ENCODE measurements at regions not wholly inside any gene's neighbourhood (a gene's known extent, or its start where the extent isn't known, plus 50 kb on each side); places are given as distances from the start of the nearest gene placed in this dataset.

- H3K4me3 ChIP-seq (ENCODE audit: insufficient read depth, low read depth, low read length, poor library complexity, severe bottlenecking), result no peak overlapping the region
- no peaks in the 10 kb centered on the region for H3K36me3 ChIP-seq (ENCODE audit: control insufficient read depth, insufficient read depth, low read length)
- no peaks in the 10 kb centered on the region for H3K4me1 ChIP-seq (ENCODE audit: control insufficient read depth, insufficient read depth, low read length, poor library complexity, severe bottlenecking)
- no peak overlapping the region for H3K27ac ChIP-seq (ENCODE audit: insufficient read depth, low read length, poor library complexity, severe bottlenecking)
- H3K9me3 ChIP-seq (ENCODE audit: control insufficient read depth, low read length), result no peaks in the 10 kb centered on the region
- no peaks in the 10 kb centered on the region for H3K27me3 ChIP-seq (replicated peaks; ENCODE audit: control insufficient read depth, insufficient read depth, low read length, poor library complexity, severe bottlenecking)
- no peak for DNase-seq
Observed at GRCh38 chr10:7029672-7030071, 381.2 kb downstream of the SFMBT2 start.

DNA sequence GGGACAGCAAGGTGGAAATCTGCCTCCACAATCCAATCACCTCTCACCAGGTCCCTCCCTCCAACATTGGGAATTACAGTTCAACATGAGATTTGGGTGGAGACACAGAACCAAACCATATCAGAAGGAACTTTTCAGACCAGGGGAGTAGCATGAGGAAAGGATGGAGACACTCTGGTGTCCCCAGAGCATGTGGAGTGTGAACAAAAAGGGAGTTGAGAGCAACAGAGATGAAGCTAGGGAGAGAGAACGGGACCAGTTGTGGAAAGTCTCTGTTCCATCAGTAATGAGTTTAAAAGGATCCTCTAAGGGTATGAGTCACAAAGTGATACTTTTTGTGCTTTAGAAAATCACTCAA lies 382.0 kb downstream of the SFMBT2 start:
- Histone ChIP-seq H3K4me3 (ENCODE audit: insufficient read depth, low read depth, low read length, poor library complexity, severe bottlenecking) (no peak overlapping the region), H3K27ac (ENCODE audit: insufficient read depth, low read length, poor library complexity, severe bottlenecking) (no peak overlapping the region), H3K4me1 (ENCODE audit: control insufficient read depth, insufficient read depth, low read length, poor library complexity, severe bottlenecking) (no peaks in the 10 kb centered on the region)

DNA sequence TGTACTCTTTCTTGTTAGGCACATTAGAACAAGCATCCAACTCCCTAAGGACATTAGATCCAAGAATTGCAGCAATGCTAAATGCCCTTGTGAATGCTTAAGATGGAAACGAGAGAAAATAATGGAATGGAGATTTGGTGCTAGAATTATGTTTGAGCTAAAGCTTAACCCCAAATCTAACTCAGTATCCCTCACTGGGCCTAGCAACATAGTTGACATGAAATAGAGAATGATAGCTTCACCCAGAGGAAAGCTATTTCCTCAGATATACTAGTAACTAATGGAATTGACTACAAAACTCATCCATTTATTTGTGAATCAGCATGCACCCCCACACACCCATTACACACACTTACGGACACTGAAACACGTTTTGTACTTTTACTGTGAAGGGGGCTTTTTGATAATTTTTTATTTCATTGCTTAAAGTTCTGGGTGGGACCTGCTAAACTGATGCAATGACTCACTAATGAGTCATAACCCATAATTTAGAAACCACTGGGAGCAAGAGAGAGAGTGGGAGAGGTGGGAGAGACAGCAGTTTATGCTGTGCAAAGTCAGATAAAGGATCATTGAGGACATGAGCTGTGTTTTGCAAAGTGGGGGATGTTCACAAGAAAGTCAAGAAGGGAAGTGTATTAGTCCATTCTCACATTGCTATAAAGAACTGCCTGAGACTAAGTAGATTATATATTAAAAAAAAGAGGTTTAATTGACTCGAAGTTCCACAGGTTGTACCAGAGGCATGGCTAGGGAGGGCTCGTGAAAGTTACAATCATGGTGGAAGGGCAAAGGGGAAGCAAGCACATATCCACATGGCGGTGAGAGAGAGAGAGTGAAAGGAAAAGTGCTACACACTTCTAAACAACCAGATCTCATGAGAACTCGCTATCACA lies 382.7 kb downstream of the SFMBT2 start:
- Histone ChIP-seq H3K4me3 (ENCODE audit: insufficient read depth, low read depth, low read length, poor library complexity, severe bottlenecking) (no peak overlapping the region), H3K27ac (ENCODE audit: insufficient read depth, low read length, poor library complexity, severe bottlenecking) (no peak overlapping the region), H3K9me3 (ENCODE audit: control insufficient read depth, low read length) (no peaks in the 10 kb centered on the region), H3K4me1 (ENCODE audit: control insufficient read depth, insufficient read depth, low read length, poor library complexity, severe bottlenecking) (no peaks in the 10 kb centered on the region), H3K27me3 (replicated peaks; ENCODE audit: control insufficient read depth, insufficient read depth, low read length, poor library complexity, severe bottlenecking) (no peaks in the 10 kb centered on the region), H3K36me3 (ENCODE audit: control insufficient read depth, insufficient read depth, low read length) (no peaks in the 10 kb centered on the region)
- DNase-seq, result no peak

More for the DNA sequence above, 382.0 kb downstream of the SFMBT2 start:
- Histone ChIP-seq H3K9me3 (ENCODE audit: control insufficient read depth, low read length) (no peaks in the 10 kb centered on the region), H3K27me3 (replicated peaks; ENCODE audit: control insufficient read depth, insufficient read depth, low read length, poor library complexity, severe bottlenecking) (no peaks in the 10 kb centered on the region), H3K36me3 (ENCODE audit: control insufficient read depth, insufficient read depth, low read length) (no peaks in the 10 kb centered on the region)
- no peak for DNase-seq

DNA sequence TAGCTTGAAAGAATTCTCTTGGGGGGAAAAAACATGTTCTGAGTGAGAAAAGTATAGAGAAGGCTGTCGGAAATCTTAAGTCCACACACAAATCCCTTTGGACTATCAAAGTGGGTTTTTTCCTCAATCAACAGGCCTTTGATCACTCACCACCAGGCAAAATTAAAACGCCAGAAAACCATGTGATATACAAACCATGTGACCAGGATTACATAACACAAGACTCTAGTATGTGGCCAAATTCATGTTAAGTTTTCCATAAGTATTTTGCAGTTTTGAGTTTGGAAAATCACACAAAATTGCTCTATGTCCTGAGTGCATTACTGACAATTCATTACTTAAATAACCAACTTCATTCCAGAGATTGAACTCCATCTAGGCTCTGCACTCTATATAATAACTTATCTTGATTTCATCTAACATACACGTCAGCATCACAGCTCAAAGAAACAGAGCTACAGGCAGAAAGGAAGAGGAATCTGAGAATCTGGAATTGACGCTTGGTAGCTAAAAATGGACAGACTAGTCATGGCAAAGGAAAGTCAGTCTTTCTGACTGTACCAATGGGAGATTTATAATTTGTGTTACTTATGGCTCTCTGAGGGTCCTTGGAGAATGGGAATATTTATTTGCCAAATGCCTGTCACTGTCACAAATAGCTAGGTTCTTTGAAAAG lies 383.5 kb downstream of the SFMBT2 start:
- Histone ChIP-seq H3K9me3 (ENCODE audit: control insufficient read depth, low read length) (no peaks in the 10 kb centered on the region), H3K4me3 (ENCODE audit: insufficient read depth, low read depth, low read length, poor library complexity, severe bottlenecking) (no peak overlapping the region), H3K27ac (ENCODE audit: insufficient read depth, low read length, poor library complexity, severe bottlenecking) (no peak overlapping the region), H3K4me1 (ENCODE audit: control insufficient read depth, insufficient read depth, low read length, poor library complexity, severe bottlenecking) (no peaks in the 10 kb centered on the region), H3K36me3 (ENCODE audit: control insufficient read depth, insufficient read depth, low read length) (no peaks in the 10 kb centered on the region), H3K27me3 (replicated peaks; ENCODE audit: control insufficient read depth, insufficient read depth, low read length, poor library complexity, severe bottlenecking) (no peaks in the 10 kb centered on the region)
- DNase-seq, result no peak

DNA sequence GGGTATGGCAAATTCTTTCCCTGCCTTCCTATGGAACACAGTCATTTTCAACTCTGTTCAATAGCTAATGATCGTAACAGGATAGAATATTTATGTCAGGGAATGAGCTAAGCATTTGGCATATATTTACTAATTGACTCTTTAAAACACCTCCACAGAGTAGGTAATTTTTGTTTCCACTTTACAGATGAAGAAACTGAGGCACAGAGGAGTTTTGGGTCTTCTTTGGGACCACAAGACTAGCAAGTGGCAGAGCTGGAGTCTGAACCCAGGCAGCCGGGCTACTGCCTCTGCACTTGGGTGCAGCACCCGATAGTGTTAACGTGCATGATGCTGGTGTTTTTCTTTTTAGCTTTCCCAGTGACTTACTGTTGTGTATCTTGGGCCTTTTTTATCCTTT lies 384.0 kb downstream of the SFMBT2 start:
- Histone ChIP-seq H3K4me1 (ENCODE audit: control insufficient read depth, insufficient read depth, low read length, poor library complexity, severe bottlenecking) (no peaks in the 10 kb centered on the region), H3K27ac (ENCODE audit: insufficient read depth, low read length, poor library complexity, severe bottlenecking) (no peak overlapping the region), H3K9me3 (ENCODE audit: control insufficient read depth, low read length) (no peaks in the 10 kb centered on the region), H3K36me3 (ENCODE audit: control insufficient read depth, insufficient read depth, low read length) (no peaks in the 10 kb centered on the region), H3K4me3 (ENCODE audit: insufficient read depth, low read depth, low read length, poor library complexity, severe bottlenecking) (no peak overlapping the region), H3K27me3 (replicated peaks; ENCODE audit: control insufficient read depth, insufficient read depth, low read length, poor library complexity, severe bottlenecking) (no peaks in the 10 kb centered on the region)
- no peak for DNase-seq

DNA sequence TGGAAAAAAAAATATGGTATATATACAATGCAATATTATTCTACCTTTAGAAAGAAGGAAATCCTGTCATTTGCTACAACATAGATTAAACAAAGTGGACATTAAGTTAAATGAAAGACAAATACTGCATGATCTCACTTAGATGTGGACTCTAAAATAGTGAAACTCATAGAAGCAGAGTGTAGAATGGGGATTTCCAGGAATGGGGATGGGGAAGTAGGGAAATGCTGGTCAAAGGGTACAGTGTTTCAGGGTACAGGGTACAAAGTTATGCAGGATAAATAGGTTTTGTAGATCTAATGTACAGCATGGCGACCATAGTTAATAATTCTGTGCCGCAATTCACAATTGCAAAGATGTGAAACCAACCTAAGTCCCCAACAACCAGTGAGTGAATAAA lies 385.5 kb downstream of the SFMBT2 start:
- H3K27me3 ChIP-seq (replicated peaks; ENCODE audit: control insufficient read depth, insufficient read depth, low read length, poor library complexity, severe bottlenecking), result no peaks in the 10 kb centered on the region
- H3K4me1 ChIP-seq (ENCODE audit: control insufficient read depth, insufficient read depth, low read length, poor library complexity, severe bottlenecking), result no peaks in the 10 kb centered on the region
- no peak for DNase-seq
- no peaks in the 10 kb centered on the region for H3K36me3 ChIP-seq (ENCODE audit: control insufficient read depth, insufficient read depth, low read length)
- no peaks in the 10 kb centered on the region for H3K9me3 ChIP-seq (ENCODE audit: control insufficient read depth, low read length)
- no peak overlapping the region for H3K4me3 ChIP-seq (ENCODE audit: insufficient read depth, low read depth, low read length, poor library complexity, severe bottlenecking)
- H3K27ac ChIP-seq (ENCODE audit: insufficient read depth, low read length, poor library complexity, severe bottlenecking), result no peak overlapping the region

DNA sequence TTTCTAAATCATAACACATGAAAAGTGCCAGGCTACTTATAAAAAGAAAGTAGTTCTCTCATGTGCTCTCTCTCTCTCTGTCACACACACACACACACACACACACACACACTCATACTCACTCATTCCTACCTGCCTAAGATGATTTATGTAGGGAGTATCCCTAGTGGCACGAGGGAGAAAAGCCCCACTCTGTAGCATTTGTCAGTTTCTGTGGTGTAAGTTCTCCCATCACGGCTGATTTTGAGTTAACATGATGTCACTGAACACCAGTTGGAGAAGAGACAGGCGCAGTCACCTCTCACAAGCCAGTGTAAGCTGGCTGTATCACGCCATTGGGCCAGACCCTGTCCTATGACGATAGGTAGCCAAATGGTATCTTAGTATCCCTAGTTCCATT lies 395.4 kb downstream of the SFMBT2 start:
- H3K4me3 ChIP-seq (ENCODE audit: insufficient read depth, low read depth, low read length, poor library complexity, severe bottlenecking), result no peak overlapping the region
- H3K27me3 ChIP-seq (replicated peaks; ENCODE audit: control insufficient read depth, insufficient read depth, low read length, poor library complexity, severe bottlenecking), result no peaks in the 10 kb centered on the region
- no peak for DNase-seq
- H3K27ac ChIP-seq (ENCODE audit: insufficient read depth, low read length, poor library complexity, severe bottlenecking), result no peak overlapping the region
- H3K9me3 ChIP-seq (ENCODE audit: control insufficient read depth, low read length), result no peaks in the 10 kb centered on the region
- no peaks in the 10 kb centered on the region for H3K36me3 ChIP-seq (ENCODE audit: control insufficient read depth, insufficient read depth, low read length)
- no peaks in the 10 kb centered on the region for H3K4me1 ChIP-seq (ENCODE audit: control insufficient read depth, insufficient read depth, low read length, poor library complexity, severe bottlenecking)

GRCh38 chr10:7014721-7015120 lies 396.1 kb downstream of the SFMBT2 start:
- H3K36me3 ChIP-seq (ENCODE audit: control insufficient read depth, insufficient read depth, low read length), result no peaks in the 10 kb centered on the region
- DNase-seq, result no peak
- no peak overlapping the region for H3K27ac ChIP-seq (ENCODE audit: insufficient read depth, low read length, poor library complexity, severe bottlenecking)
- H3K27me3 ChIP-seq (replicated peaks; ENCODE audit: control insufficient read depth, insufficient read depth, low read length, poor library complexity, severe bottlenecking), result no peaks in the 10 kb centered on the region
- no peaks in the 10 kb centered on the region for H3K4me1 ChIP-seq (ENCODE audit: control insufficient read depth, insufficient read depth, low read length, poor library complexity, severe bottlenecking)
- no peak overlapping the region for H3K4me3 ChIP-seq (ENCODE audit: insufficient read depth, low read depth, low read length, poor library complexity, severe bottlenecking)
- no peaks in the 10 kb centered on the region for H3K9me3 ChIP-seq (ENCODE audit: control insufficient read depth, low read length)

- H3K4me3 ChIP-seq (ENCODE audit: insufficient read depth, low read depth, low read length, poor library complexity, severe bottlenecking), result no peak overlapping the region
- H3K4me1 ChIP-seq (ENCODE audit: control insufficient read depth, insufficient read depth, low read length, poor library complexity, severe bottlenecking), result no peaks in the 10 kb centered on the region
- H3K27ac ChIP-seq (ENCODE audit: insufficient read depth, low read length, poor library complexity, severe bottlenecking), result no peak overlapping the region
- no peak for DNase-seq
- no peaks in the 10 kb centered on the region for H3K36me3 ChIP-seq (ENCODE audit: control insufficient read depth, insufficient read depth, low read length)
- no peaks in the 10 kb centered on the region for H3K27me3 ChIP-seq (replicated peaks; ENCODE audit: control insufficient read depth, insufficient read depth, low read length, poor library complexity, severe bottlenecking)
- no peaks in the 10 kb centered on the region for H3K9me3 ChIP-seq (ENCODE audit: control insufficient read depth, low read length)
Observed at GRCh38 chr10:7011994-7012393, 398.8 kb downstream of the SFMBT2 start.

DNA sequence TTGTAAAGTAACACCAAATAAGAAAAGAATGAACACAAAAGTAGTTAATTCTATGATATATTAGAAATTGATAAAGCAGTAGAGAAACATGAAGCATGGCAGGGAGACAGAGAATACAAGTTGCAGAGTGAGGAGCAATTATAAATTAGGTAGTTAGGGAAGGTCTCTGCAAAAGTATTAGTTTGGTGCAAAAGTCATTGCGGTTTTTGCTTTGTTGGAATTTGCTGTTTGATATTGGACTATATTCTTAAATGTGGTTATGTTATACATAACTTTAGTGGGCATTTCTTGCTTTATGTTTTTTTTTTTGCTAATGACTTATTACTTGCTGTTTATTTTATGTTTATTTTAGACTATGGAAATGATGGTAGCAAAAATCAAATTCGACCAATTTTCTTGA lies 402.2 kb downstream of the SFMBT2 start:
- Histone ChIP-seq H3K36me3 (ENCODE audit: control insufficient read depth, insufficient read depth, low read length) (no peaks in the 10 kb centered on the region), H3K4me3 (ENCODE audit: insufficient read depth, low read depth, low read length, poor library complexity, severe bottlenecking) (no peak overlapping the region), H3K9me3 (ENCODE audit: control insufficient read depth, low read length) (no peaks in the 10 kb centered on the region), H3K4me1 (ENCODE audit: control insufficient read depth, insufficient read depth, low read length, poor library complexity, severe bottlenecking) (no peaks in the 10 kb centered on the region), H3K27me3 (replicated peaks; ENCODE audit: control insufficient read depth, insufficient read depth, low read length, poor library complexity, severe bottlenecking) (no peaks in the 10 kb centered on the region), H3K27ac (ENCODE audit: insufficient read depth, low read length, poor library complexity, severe bottlenecking) (no peak overlapping the region)
- no peak for DNase-seq

All from effector memory CD4-positive, alpha-beta T cell (primary cell).